ENCODE measurements at regions not wholly inside any gene's neighbourhood (a gene's known extent, or its start where the extent isn't known, plus 50 kb on each side); places are given as distances from the start of the nearest gene placed in this dataset.
A peak's percentile ranks its signal among the peaks of the same experiment; 100 is the strongest.

DNA sequence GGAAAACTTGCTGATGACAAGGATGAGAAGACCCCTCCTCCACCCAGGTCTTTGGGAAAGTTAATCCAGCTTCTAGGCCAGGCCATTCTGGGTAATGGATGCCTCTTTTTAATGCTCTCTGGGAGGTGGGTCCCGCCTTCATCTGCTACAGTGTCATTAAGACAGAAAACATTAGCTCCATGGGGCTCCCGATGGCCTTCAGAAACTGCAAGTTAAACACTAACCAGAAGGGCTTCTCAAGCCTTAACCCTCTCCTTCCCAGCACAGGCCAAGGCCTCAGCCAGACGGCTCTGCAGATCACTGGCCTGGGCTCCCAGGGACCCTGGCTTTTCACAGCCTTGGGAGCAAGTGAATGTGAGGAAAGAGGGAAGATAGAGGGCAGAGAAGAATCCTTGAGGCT lies 364.9 kb downstream of the MATN1 start:
- no peak for DNase-seq (ENCODE audit: low read depth)
- H3K4me3 ChIP-seq (ENCODE audit: low read depth, low read length): no peak overlapping the region
- TF ChIP-seq MYC (IDR thresholded peaks at IDR 0.05; ENCODE audit: low read depth, low read length) (no peak), POLR2A (IDR thresholded peaks at IDR 0.05; ENCODE audit: extremely low read depth, insufficient read length) (no peak)
- TF ChIP-seq, protein P1, sequence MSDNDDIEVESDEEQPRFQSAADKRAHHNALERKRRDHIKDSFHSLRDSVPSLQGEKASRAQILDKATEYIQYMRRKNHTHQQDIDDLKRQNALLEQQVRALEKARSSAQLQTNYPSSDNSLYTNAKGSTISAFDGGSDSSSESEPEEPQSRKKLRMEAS (IDR thresholded peaks at IDR 0.05; ENCODE audit: low read depth, low read length): no peak
- TF ChIP-seq, protein P2, sequence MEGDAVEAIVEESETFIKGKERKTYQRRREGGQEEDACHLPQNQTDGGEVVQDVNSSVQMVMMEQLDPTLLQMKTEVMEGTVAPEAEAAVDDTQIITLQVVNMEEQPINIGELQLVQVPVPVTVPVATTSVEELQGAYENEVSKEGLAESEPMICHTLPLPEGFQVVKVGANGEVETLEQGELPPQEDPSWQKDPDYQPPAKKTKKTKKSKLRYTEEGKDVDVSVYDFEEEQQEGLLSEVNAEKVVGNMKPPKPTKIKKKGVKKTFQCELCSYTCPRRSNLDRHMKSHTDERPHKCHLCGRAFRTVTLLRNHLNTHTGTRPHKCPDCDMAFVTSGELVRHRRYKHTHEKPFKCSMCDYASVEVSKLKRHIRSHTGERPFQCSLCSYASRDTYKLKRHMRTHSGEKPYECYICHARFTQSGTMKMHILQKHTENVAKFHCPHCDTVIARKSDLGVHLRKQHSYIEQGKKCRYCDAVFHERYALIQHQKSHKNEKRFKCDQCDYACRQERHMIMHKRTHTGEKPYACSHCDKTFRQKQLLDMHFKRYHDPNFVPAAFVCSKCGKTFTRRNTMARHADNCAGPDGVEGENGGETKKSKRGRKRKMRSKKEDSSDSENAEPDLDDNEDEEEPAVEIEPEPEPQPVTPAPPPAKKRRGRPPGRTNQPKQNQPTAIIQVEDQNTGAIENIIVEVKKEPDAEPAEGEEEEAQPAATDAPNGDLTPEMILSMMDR (IDR thresholded peaks at IDR 0.05; ENCODE audit: low read depth, low read length): no peak

DNA sequence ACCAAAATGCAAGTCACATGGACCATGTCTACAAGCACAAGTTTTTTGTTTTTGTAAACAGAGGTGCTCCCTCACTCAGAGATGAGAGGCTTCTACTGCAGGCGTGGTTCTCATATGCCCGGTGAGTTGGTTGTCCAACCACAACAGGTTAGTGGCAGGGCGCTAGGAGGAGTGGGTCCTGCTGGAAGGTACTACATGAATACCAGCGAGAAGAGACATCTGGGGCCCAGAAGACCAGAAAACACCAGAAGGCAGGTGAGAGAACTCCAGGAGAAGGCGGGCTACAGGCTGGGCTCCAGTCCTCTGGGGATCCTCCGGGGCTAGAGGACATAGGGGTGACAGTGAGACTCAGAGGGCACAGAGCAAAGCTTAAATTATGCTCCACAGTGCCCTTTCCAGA lies 366.5 kb downstream of the MATN1 start:
- no peak overlapping the region for H3K4me3 ChIP-seq (ENCODE audit: low read depth, low read length)
- DNase-seq (ENCODE audit: low read depth): no peak
- TF ChIP-seq, protein P2 (IDR thresholded peaks at IDR 0.05; ENCODE audit: low read depth, low read length): no peak
- no peak for TF ChIP-seq MYC (IDR thresholded peaks at IDR 0.05; ENCODE audit: low read depth, low read length)
- no peak for TF ChIP-seq POLR2A (IDR thresholded peaks at IDR 0.05; ENCODE audit: extremely low read depth, insufficient read length)
- TF ChIP-seq, protein P1 (IDR thresholded peaks at IDR 0.05; ENCODE audit: low read depth, low read length): no peak

DNA sequence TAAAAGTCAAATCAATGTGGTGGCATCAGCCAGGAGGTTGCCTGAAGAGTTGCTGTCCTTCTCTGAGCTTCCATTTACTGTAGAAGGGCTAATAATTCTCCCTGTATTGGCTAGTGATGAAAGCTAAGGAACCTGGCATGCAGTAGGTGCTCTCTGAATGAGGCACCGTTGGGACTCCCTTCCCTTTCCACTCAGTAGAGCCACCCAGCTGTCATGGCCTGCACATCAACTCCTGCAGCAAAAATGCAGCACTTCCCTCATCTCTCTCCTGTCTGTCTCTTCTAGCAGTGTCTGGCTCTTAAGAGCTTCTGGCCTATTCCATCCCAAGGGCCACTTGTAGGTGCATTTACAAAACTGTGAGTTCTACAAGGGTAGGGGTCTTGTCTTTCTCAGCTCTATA lies 369.0 kb downstream of the MATN1 start:
- TF ChIP-seq MYC (IDR thresholded peaks at IDR 0.05; ENCODE audit: low read depth, low read length) (no peak), POLR2A (IDR thresholded peaks at IDR 0.05; ENCODE audit: extremely low read depth, insufficient read length) (no peak)
- TF ChIP-seq, protein P1 (IDR thresholded peaks at IDR 0.05; ENCODE audit: low read depth, low read length): no peak
- TF ChIP-seq, protein P2 (IDR thresholded peaks at IDR 0.05; ENCODE audit: low read depth, low read length): no peak
- H3K4me3 ChIP-seq (ENCODE audit: low read depth, low read length): no peak overlapping the region
- no peak for DNase-seq (ENCODE audit: low read depth)

DNA sequence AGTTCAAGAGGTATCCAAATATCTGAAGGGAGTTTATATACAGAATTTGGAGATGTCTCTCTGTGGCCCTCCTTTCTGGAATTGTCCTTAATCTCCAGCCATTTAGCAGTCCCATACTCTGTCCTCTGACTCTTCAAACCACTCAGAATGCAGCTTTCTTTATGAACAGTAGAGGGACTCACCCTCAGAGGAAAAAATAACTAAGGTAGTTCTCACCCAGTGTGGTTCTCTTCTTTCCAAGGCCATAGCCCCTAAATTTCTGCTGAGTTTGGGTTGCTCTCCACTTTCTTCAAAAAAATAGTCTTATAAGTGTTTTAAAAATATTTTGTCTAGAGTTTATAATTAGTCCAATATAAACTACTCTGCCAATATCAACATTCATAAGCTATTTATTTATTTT lies 369.7 kb downstream of the MATN1 start:
- DNase-seq (ENCODE audit: low read depth): no peak
- no peak overlapping the region for H3K4me3 ChIP-seq (ENCODE audit: low read depth, low read length)

DNA sequence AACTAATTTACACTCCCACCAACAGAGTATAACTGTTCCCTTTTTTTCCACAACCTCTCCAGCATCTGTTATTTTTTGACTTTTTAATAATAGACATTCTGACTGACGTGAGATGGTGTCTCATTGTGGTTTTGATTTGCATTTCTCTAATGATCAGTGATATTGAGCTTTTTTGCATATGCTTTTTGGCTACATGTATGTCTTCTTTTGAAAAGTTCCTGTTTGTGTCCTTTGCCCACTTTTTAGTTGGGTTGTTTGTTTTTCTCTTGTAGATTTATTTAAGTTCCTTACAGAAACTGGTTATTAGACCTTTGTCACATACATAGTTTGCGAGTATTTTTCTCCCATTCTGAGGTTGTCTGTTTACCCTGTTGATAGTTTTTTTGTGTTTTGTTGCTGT lies 375.2 kb downstream of the MATN1 start:
- TF ChIP-seq, protein P2 (IDR thresholded peaks at IDR 0.05; ENCODE audit: low read depth, low read length): no peak
- H3K4me3 ChIP-seq (ENCODE audit: low read depth, low read length): no peak overlapping the region
- DNase-seq (ENCODE audit: low read depth): no peak

More for the DNA sequence above, 369.7 kb downstream of the MATN1 start:
- TF ChIP-seq, protein P2 (IDR thresholded peaks at IDR 0.05; ENCODE audit: low read depth, low read length): peak; percentile 27
- no peak for TF ChIP-seq MYC (IDR thresholded peaks at IDR 0.05; ENCODE audit: low read depth, low read length)

DNA sequence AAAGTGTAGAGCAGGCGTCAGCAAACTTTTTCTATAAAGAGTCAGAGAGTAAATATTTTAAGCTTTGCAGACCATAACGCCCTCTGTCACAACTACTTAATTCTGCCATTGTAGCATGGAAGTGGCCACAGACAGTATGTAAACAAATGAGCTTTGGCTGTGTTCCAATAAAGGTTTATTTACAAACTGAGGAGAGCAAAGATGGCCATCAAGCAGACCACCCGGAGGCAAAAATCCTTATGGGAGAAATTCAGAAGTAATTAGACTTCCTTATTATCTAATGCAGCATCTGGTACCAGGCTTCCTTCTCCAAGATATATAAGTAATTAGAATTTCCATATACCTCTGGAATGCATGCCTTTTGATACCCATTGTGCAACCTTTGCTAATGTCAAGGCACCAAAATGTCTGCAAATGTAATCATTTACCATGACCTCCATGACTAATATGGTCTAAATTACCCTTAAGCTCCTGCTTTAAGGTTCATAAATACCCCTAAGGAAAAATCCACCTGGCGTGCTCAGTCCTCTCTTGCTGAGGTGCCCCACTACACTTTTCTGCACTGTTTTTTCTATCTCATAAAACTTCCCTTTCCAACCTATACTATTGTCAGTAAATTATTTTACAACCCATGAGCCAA lies 377.8 kb downstream of the MATN1 start:
- no peak overlapping the region for H3K4me3 ChIP-seq (ENCODE audit: low read depth, low read length)
- DNase-seq (ENCODE audit: low read depth): no peak
- TF ChIP-seq MYC (IDR thresholded peaks at IDR 0.05; ENCODE audit: low read depth, low read length) (no peak), POLR2A (IDR thresholded peaks at IDR 0.05; ENCODE audit: extremely low read depth, insufficient read length) (no peak)
- TF ChIP-seq, protein P2 (IDR thresholded peaks at IDR 0.05; ENCODE audit: low read depth, low read length): no peak
- TF ChIP-seq, protein P1 (IDR thresholded peaks at IDR 0.05; ENCODE audit: low read depth, low read length): no peak

Data from NB4 (cell line).